ENCODE measurements at regions not wholly inside any gene's neighbourhood (a gene's known extent, or its start where the extent isn't known, plus 50 kb on each side); places are given as distances from the start of the nearest gene placed in this dataset.

GRCh38 chr16:76835339-76835738 is 355.7 kb upstream of the MON1B start:
- TF ChIP-seq CREB5 (CRISPR knock-in tag; IDR thresholded peaks at IDR 0.05; ENCODE audit: low read depth), result no peak
- no peak for TF ChIP-seq ZNF8 (CRISPR knock-in tag; IDR thresholded peaks at IDR 0.05)
- no peak for TF ChIP-seq CSRNP3 (CRISPR knock-in tag; IDR thresholded peaks at IDR 0.05)
- no peak for TF ChIP-seq PATZ1 (CRISPR knock-in tag; IDR thresholded peaks at IDR 0.05; ENCODE audit: borderline replicate concordance)
- no peak for TF ChIP-seq ZFP3 (CRISPR knock-in tag; IDR thresholded peaks at IDR 0.05)
- no peak for TF ChIP-seq ARNTL (CRISPR knock-in tag; IDR thresholded peaks at IDR 0.05; ENCODE audit: borderline replicate concordance, low read depth)
- no peak for TF ChIP-seq RARB (CRISPR knock-in tag; IDR thresholded peaks at IDR 0.05)
- no peak for TF ChIP-seq CSDC2 (CRISPR knock-in tag; IDR thresholded peaks at IDR 0.05)
- no peak for TF ChIP-seq ISL1 (CRISPR knock-in tag; IDR thresholded peaks at IDR 0.05)
- TF ChIP-seq ZNF70 (CRISPR knock-in tag; IDR thresholded peaks at IDR 0.05), result no peak

Data from SK-N-SH treated with all-trans-retinoic acid at 6 μM for 48 hours (cell line).